Activated CD8-positive, alpha-beta memory T cell treated with anti-CD3 and anti-CD28 coated beads, Interleukin-2, amount 50 U/mL, for 4 hours (primary cell): ENCODE measurements at regions not wholly inside any gene's neighbourhood (a gene's known extent, or its start where the extent isn't known, plus 50 kb on each side); places are given as distances from the start of the nearest gene placed in this dataset.
A peak's percentile ranks its signal among the peaks of the same experiment; 100 is the strongest.
"Not testable (repeated sequence)": the region's sequence is repeated elsewhere in the genome, so short reads cannot be mapped to it uniquely, and the experiment has no call there.

ENCODE experiments used
- DNase-seq: peaks from one replicate; pipeline ENCODE4 v3.0.0-alpha.2; 2020

- no peak for DNase-seq
Observed at GRCh38 chr7:29649876-29650275, 86.2 kb downstream of the PRR15 start.

DNA sequence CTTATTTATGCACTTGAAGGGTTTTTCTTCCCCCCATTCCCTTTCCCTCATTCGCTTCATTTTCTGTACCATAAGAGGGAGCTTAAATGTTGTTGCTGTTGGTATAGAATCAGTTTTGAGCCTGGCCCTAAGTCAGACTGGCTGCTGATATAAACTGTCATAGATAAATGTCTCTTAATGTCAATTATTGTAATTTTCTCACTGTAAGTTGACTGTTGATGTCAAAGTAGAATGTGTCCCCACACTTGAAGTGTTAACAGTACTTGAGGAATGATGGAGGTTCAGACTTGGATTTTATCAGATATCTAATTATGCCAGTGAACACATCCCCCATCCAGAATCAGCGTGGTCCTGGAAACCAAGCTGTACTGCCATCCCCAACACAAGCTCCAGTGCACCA, 87.8 kb downstream of the PRR15 start:
- DNase-seq: no peak

GRCh38 chr7:29652556-29652955, 88.9 kb downstream of the PRR15 start:
- no peak for DNase-seq

GRCh38 chr7:29654340-29654739, 90.7 kb downstream of the PRR15 start:
- not testable (repeated sequence) for DNase-seq

- DNase-seq: no peak
Observed at GRCh38 chr7:29657288-29657687, 93.7 kb downstream of the PRR15 start.

- DNase-seq: no peak
Observed at GRCh38 chr7:29657856-29658255, 94.2 kb downstream of the PRR15 start.

- DNase-seq: not testable (repeated sequence)
Observed at GRCh38 chr7:29659213-29659612, 95.6 kb downstream of the PRR15 start.

- DNase-seq: not testable (repeated sequence)
Observed at GRCh38 chr7:29662899-29663298, 99.3 kb downstream of the PRR15 start.

GRCh38 chr7:29664999-29665398, 101.4 kb downstream of the PRR15 start:
- DNase-seq: not testable (repeated sequence)

- not testable (repeated sequence) for DNase-seq
Observed at GRCh38 chr7:29667096-29667669, 103.5 kb downstream of the PRR15 start.

- DNase-seq: not testable (repeated sequence)
Observed at GRCh38 chr7:29671286-29671685, 107.7 kb downstream of the PRR15 start.

- not testable (repeated sequence) for DNase-seq
Observed at GRCh38 chr7:29673635-29674034, 110.0 kb downstream of the PRR15 start.

DNA sequence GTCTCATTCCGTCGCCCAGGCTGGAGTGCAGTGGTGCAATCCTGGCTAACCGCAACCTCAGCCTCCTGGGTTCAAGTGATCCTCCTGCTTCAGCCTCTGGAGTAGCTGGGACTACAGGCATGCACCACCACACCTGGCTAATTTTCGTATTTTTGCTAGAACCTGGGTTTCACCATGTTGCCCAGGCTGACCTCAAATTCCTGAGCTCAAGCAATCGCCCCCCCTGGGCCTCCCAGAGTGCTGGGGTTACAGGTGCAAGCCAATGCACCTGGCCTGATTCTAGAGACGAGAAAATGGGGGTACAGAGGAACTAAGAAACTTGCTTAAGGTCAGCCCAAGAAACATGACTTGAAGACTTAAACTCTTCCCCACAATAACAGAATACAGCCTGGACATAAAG, 111.0 kb downstream of the PRR15 start:
- not testable (repeated sequence) for DNase-seq

- DNase-seq: not testable (repeated sequence)
Observed at GRCh38 chr7:29677254-29677653, 113.6 kb downstream of the PRR15 start.

GRCh38 chr7:29679963-29680362, 116.3 kb downstream of the PRR15 start:
- DNase-seq: not testable (repeated sequence)

DNA sequence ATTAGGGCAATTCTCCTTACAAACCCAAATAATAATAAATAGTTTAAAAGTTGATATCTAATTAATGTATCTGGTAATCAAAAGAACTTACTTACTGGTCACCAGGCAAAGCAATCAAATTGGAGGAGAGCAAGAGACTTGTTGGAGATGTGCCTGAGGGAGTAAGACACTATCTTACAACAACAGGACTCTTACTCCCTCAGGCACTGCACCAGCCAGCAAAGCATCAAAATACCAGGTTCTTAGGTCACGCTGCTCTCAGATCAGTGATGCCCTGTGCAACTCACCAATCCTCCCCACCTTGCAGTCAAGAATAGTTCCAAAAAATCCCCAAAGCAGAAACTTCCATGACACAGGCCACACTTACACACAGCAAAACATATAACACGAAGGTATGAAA, 117.0 kb downstream of the PRR15 start:
- DNase-seq: not testable (repeated sequence)

DNA sequence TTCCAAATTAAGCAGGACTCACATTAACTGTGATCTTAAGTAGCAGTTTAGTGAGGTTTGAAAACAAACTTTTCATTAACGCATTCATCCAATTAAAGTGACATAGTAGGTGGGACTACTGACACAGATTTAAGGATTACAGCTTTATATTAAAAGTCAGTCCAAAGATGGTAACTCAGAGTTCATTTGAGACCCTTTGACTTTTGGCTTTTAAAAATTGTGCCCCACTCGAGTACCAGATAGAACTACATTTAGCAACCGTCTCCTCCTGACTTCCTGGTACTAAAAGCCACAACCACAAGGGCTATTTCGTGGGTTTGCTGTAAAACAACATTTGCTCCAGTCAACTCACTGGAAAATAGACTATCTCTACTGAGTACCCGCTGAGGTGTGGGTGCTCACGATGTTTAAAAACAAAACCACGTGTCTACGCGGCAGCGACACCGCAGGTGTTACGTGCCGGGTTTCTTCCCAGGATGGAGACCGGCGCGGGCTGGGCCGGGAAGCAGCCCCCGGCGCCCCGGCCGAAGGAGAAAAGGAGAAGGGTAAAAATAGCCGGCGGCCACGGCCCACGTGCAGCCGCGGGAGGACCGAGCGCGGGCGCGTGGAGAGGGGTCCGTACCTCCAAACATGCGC, 120.6 kb downstream of the PRR15 start:
- not testable (repeated sequence) for DNase-seq

DNA sequence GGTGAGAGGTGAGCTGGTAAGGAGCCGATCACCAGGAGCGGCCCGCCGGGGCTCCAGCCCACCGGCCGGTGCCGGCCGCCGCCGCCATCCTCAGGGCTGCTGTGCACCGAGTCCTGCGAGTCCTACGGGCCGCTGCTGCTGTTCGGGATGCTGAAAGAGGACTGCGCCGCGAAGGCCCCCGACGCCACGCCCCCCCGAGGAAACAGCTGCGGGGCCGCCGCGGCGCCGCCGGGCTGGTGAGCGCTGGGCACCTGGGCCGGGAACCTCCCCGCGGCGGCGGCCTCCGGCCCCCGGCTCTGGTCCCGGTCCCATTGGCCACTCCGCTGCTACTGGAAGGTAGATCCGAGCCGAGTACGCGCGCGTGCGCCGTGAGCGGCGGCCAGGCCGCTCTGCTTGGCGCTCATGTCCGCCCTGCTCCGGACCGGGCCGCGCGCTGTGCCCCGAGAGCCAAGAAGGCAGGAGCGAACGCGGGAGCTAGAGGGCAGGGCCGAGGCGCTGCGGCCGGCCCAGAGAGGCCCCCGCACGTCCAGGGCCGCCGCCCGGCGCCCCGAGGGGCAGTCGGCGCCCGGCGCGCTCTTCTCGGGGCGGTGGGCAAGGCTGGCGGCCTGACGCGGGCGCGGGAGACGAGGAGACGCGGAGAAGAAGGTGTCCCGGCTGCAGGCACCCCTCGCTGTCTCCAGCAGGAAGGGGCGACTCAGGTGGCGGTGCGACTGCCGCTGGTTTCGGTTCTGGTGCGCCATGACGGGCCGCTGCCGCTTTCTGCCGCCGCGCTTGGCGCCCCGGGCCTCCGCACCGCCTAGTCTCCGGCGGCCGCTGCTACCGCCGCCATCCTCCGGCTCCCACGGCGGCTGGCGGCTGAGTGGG, 121.3 kb upstream of the WIPF3 start:
- peak; percentile 39 for DNase-seq

DNA sequence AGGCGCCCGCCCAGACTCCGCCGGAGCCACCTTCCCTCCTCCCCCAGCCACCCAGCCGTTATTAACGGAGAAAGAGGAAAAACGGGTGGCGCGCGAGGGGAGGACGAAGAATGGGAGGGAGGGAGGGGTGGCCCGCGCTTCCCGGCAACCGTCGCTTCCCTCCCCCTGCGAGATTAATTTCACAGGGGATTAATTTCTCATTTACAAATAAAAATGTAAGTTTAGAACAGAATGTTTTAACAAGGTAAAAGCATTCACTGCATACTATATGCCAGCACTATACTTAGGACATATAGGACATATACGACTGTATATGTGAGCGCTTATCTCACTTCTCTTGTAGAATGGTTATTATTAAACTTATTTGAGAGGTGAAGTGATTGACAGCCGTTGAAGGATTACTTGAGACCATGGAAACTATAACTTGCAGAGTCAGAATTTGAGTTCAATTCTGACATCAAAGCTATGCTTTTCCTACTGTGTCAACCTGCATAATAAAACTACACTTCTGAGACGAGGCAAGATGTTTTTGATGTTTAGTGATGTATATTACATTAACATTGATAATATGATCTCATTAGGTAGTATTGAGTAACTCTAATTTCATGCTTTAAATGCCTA, 120.5 kb upstream of the WIPF3 start:
- not testable (repeated sequence) for DNase-seq

DNA sequence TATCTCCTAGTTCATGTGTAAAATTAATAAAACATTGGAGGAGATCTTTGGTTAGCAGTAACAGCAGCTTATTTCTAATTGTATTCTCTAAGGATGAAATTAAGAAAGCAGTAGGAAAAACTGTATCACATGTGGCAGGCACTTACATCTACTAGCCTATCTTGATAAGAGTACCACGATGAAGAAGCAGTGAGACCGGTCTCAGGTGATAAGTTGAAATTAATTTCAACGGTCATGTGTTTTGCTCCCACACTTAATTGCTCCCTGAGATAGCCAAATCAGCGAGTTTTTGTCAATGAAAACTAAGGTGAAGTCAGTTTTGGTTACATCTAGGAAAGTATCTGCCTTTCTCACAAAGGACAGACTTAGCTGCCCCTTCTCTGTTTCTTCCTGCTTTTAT, 115.8 kb upstream of the WIPF3 start:
- DNase-seq: not testable (repeated sequence)

DNA sequence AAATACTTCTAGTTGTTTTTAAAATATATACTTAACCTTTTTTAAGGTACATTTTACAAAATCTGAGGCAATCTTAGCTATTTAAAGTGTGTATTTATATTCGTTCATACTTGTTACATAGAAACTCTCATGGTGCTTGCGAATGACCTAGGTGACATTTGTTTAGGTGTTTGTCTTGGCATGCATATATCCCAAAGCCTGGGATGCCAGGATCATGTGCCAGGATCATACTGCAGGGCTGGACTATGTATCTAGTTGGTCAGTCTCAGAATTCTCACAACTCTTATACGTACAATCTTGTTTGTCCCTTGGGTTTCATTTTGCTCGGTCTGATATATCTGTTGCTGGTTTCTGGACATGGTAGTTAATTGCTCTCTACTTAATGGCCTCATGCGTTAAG, 109.9 kb upstream of the WIPF3 start:
- DNase-seq: not testable (repeated sequence)

DNA sequence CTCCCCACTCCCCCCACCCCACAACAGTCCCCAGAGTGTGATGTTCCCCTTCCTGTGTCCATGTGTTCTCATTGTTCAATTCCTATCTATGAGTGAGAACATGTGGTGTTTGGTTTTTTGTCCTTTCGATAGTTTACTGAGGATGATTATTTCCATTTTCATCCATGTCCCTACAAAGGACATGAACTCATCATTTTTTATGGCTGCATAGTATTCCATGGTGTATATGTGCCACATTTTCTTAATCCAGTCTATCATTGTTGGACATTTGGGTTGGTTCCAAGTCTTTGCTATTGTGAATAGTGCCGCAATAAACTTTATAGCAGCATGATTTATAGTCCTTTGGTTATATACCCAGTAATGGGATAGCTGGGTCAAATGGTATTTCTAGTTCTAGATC, 106.6 kb upstream of the WIPF3 start:
- not testable (repeated sequence) for DNase-seq

DNA sequence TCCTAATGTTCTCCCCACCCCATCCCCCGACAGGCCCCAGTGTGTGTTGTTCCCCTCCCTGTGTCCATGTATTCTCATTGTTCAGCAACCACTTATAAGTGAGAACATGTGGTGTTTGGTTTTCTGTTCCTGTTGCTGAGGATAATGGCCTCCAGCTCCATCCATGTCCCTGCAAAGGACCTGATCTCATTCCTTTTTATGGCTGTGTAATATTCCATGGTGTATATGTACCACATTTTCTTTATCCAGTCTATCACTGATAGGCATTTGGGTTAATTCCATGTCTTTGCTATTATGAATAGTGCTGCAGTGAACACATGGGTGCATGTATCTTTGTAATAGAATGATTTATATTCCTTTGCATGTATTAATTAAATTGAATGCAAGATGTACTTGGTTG, 104.8 kb upstream of the WIPF3 start:
- not testable (repeated sequence) for DNase-seq
